ENCODE measurements at regions not wholly inside any gene's neighbourhood (a gene's known extent, or its start where the extent isn't known, plus 50 kb on each side); places are given as distances from the start of the nearest gene placed in this dataset.

DNA sequence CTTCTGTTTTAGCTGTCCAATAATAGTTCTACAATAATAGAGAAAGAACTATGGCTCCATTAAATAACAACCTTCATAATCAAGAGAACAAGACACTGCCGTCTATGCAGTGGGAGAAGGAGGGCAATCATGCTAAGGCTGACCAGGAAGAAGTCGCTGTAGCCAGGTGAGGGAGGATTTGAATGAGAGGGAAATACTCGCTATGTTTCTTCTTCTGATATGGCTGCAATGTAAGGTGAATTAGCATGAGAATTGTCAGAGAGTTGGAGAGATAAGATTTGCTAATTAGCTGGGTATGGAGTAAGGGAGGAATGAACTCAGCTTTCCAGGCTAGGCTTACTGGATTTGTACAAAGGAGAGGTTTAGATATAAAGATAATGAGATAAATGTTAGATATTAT, 555.4 kb upstream of the ZNF385D start:
- TF ChIP-seq, protein P1, sequence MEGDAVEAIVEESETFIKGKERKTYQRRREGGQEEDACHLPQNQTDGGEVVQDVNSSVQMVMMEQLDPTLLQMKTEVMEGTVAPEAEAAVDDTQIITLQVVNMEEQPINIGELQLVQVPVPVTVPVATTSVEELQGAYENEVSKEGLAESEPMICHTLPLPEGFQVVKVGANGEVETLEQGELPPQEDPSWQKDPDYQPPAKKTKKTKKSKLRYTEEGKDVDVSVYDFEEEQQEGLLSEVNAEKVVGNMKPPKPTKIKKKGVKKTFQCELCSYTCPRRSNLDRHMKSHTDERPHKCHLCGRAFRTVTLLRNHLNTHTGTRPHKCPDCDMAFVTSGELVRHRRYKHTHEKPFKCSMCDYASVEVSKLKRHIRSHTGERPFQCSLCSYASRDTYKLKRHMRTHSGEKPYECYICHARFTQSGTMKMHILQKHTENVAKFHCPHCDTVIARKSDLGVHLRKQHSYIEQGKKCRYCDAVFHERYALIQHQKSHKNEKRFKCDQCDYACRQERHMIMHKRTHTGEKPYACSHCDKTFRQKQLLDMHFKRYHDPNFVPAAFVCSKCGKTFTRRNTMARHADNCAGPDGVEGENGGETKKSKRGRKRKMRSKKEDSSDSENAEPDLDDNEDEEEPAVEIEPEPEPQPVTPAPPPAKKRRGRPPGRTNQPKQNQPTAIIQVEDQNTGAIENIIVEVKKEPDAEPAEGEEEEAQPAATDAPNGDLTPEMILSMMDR (IDR thresholded peaks at IDR 0.05; ENCODE audit: unreplicated experiment) = no peak
- Mint-ChIP-seq H3K4me1 (ENCODE audit: insufficient read depth, unreplicated experiment) (no peaks in the 10 kb centered on the region), H3K27me3 (ENCODE audit: insufficient read depth, unreplicated experiment) (no peaks in the 10 kb centered on the region), H3K36me3 (ENCODE audit: insufficient read depth, unreplicated experiment) (no peaks in the 10 kb centered on the region), H3K27ac (ENCODE audit: low read depth, unreplicated experiment) (no peak overlapping the region), H3K9me3 (ENCODE audit: unreplicated experiment) (no peaks in the 10 kb centered on the region), H3K4me3 (ENCODE audit: unreplicated experiment) (no peak overlapping the region)
- intact Hi-C loops (cut with micrococcal nuclease) = no loop called here
- DNase-seq (ENCODE audit: unreplicated experiment) = no peak
- no TSS peak for BruUV-seq (replicated peaks)
- POLR2A ChIA-PET = no interaction called here
- CTCF ChIA-PET = interaction anchor here (0.6 kb wide), 1 partner anchor 17 kb away, joined by 3 read pairs; no protein-coding TSS in a partner anchor

DNA sequence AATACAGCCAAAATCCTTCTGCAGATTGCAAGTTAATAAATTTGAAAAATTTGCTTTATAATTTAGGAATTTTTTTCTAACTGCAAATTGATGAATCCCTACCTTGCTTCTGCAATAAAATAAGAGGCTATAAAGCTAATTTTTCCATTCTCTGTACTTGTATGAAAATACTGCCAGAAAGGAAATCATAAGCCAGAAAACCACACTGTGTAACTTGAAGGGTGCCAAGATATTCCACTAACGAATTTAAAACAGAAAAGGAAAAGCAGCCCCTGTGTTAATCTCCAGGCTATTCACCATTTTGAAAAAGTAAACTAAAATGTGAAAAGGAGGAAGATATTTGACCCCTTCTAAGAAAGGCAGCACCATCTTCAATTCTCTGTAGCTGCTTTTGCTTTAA, 557.9 kb upstream of the ZNF385D start:
- BruUV-seq (replicated peaks) = no TSS peak
- TF ChIP-seq, protein P1 (IDR thresholded peaks at IDR 0.05; ENCODE audit: unreplicated experiment) = no peak
- intact Hi-C loops (cut with micrococcal nuclease) = no loop called here
- Mint-ChIP-seq H3K36me3 (ENCODE audit: insufficient read depth, unreplicated experiment) (no peaks in the 10 kb centered on the region), H3K9me3 (ENCODE audit: unreplicated experiment) (no peaks in the 10 kb centered on the region), H3K27me3 (ENCODE audit: insufficient read depth, unreplicated experiment) (no peaks in the 10 kb centered on the region), H3K4me3 (ENCODE audit: unreplicated experiment) (no peak overlapping the region), H3K27ac (ENCODE audit: low read depth, unreplicated experiment) (no peak overlapping the region), H3K4me1 (ENCODE audit: insufficient read depth, unreplicated experiment) (no peaks in the 10 kb centered on the region)
- CTCF ChIA-PET = interaction anchor here (0.5 to 1.2 kb wide), 2 partner anchors 11 to 623 kb away, joined by 4 read pairs; no protein-coding TSS in a partner anchor
- no peak for DNase-seq (ENCODE audit: unreplicated experiment)
- POLR2A ChIA-PET = no interaction called here

DNA sequence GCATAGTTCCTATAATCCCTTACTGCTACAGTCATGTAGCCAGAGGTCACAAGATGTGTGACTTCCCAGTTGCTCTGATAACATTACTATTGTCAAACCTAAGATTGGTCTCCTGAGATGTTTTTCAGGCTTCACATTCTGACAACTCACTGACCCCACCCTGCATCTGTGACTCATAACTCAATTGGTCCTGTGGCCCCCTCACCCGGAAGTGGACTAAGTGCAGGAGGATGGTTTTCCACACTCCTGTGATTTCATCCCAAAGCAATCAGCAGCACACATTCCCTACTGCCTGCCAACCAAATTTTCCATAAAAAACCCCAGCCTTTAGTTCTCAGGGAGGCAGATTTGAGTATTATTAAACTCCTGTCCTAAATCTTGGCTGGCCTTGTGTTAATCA, 564.9 kb upstream of the ZNF385D start:
- Mint-ChIP-seq H3K27me3 (ENCODE audit: insufficient read depth, unreplicated experiment) (no peaks in the 10 kb centered on the region), H3K36me3 (ENCODE audit: insufficient read depth, unreplicated experiment) (peaks cover 6% of the 10 kb centered on the region), H3K27ac (ENCODE audit: low read depth, unreplicated experiment) (no peak overlapping the region), H3K4me1 (ENCODE audit: insufficient read depth, unreplicated experiment) (no peaks in the 10 kb centered on the region), H3K9me3 (ENCODE audit: unreplicated experiment) (no peaks in the 10 kb centered on the region), H3K4me3 (ENCODE audit: unreplicated experiment) (no peak overlapping the region)
- intact Hi-C loops (cut with micrococcal nuclease) = no loop called here
- POLR2A ChIA-PET = no interaction called here
- CTCF ChIA-PET = interaction anchor here (0.7 kb wide), 1 partner anchor 248 kb away, joined by 3 read pairs; no protein-coding TSS in a partner anchor
- no peak for DNase-seq (ENCODE audit: unreplicated experiment)
- no TSS peak for BruUV-seq (replicated peaks)
- TF ChIP-seq, protein P1 (IDR thresholded peaks at IDR 0.05; ENCODE audit: unreplicated experiment) = no peak

DNA sequence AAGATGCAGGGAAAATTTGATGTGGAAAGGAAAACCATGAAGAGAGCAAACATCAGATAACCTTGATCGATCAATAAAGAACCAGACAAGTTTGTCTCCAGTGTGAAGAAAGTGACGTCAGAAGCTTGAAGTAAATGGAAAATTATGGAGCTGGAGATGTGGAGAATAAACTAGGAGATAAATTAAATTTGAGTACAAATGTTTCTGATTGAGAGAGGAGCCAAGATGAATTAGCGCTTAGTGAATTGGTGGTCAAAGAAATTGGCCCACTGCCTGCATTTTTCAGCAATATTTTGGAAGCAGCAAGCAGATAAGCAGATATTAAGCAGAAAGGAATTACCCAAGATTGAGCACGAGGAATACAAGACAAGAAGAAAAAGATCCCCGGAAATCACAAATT, 567.3 kb upstream of the ZNF385D start:
- Mint-ChIP-seq H3K4me3 (ENCODE audit: unreplicated experiment) (no peak overlapping the region), H3K9me3 (ENCODE audit: unreplicated experiment) (no peaks in the 10 kb centered on the region), H3K4me1 (ENCODE audit: insufficient read depth, unreplicated experiment) (no peaks in the 10 kb centered on the region), H3K27ac (ENCODE audit: low read depth, unreplicated experiment) (no peak overlapping the region), H3K27me3 (ENCODE audit: insufficient read depth, unreplicated experiment) (no peaks in the 10 kb centered on the region), H3K36me3 (ENCODE audit: insufficient read depth, unreplicated experiment) (peaks cover 6% of the 10 kb centered on the region)
- no peak for DNase-seq (ENCODE audit: unreplicated experiment)
- TF ChIP-seq, protein P1 (IDR thresholded peaks at IDR 0.05; ENCODE audit: unreplicated experiment) = no peak
- POLR2A ChIA-PET = interaction anchor here (1.3 kb wide), 1 partner anchor 11 kb away, joined by 4 read pairs; no protein-coding TSS in a partner anchor
- CTCF ChIA-PET = interaction anchor here (0.6 kb wide), 2 partner anchors 179 to 244 kb away, joined by 3 to 4 read pairs; no protein-coding TSS in a partner anchor
- intact Hi-C loops (cut with micrococcal nuclease) = no loop called here
- BruUV-seq (replicated peaks) = no TSS peak

Measured in MCF 10A (cell line).